NB4 (cell line): ENCODE measurements at regions not wholly inside any gene's neighbourhood (a gene's known extent, or its start where the extent isn't known, plus 50 kb on each side); places are given as distances from the start of the nearest gene placed in this dataset.

Source experiments
- DNase-seq: peaks from one replicate; pipeline ENCODE4 v3.0.0; 2010; ENCODE audit warnings: low read depth
- H3K4me3 ChIP-seq: one replicate; pipeline ENCODE4 v1.5.1; 2011; ENCODE audit warnings: mild to moderate bottlenecking, low read depth, low read length, moderate library complexity
- MYC ChIP-seq: IDR thresholded peaks from 2 replicates; pipeline ENCODE4 v1.6.1; 2011; ENCODE audit warnings: low read depth, low read length
- POLR2A ChIP-seq: IDR thresholded peaks from 2 replicates; pipeline ENCODE4 v1.6.1; 2011; ENCODE audit warnings: mild to moderate bottlenecking; ENCODE audit not compliant: insufficient read length; ENCODE audit errors: extremely low read depth
- TF ChIP-seq, protein P1 (sequence below): IDR thresholded peaks from 2 replicates; pipeline ENCODE4 v1.6.1; 2011; ENCODE audit warnings: low read depth, low read length
- TF ChIP-seq, protein P2 (sequence below): IDR thresholded peaks from one replicate; pipeline ENCODE4 v1.5.1; 2012; ENCODE audit warnings: low read depth, low read length

DNA sequence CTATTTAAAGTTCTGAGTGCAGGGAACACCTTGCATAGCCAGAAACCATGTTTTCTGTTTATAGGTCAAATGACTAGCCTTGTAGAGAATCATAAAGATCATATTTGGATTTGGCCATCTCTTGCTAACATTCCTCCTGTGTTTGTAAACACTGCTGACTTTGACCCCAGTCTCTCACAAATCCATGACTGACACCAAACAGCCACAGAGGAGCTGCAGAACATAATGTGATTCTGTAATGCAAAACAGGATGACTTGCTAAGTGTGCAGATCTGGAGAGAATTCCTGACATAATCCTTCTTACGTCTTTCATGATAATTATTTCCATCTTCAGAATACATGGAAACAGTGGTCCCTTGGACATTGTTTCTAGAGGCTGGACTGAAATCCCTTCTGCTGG lies 211.8 kb downstream of the BMP4 start:
- TF ChIP-seq, protein P1, sequence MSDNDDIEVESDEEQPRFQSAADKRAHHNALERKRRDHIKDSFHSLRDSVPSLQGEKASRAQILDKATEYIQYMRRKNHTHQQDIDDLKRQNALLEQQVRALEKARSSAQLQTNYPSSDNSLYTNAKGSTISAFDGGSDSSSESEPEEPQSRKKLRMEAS = no peak
- TF ChIP-seq, protein P2, sequence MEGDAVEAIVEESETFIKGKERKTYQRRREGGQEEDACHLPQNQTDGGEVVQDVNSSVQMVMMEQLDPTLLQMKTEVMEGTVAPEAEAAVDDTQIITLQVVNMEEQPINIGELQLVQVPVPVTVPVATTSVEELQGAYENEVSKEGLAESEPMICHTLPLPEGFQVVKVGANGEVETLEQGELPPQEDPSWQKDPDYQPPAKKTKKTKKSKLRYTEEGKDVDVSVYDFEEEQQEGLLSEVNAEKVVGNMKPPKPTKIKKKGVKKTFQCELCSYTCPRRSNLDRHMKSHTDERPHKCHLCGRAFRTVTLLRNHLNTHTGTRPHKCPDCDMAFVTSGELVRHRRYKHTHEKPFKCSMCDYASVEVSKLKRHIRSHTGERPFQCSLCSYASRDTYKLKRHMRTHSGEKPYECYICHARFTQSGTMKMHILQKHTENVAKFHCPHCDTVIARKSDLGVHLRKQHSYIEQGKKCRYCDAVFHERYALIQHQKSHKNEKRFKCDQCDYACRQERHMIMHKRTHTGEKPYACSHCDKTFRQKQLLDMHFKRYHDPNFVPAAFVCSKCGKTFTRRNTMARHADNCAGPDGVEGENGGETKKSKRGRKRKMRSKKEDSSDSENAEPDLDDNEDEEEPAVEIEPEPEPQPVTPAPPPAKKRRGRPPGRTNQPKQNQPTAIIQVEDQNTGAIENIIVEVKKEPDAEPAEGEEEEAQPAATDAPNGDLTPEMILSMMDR = no peak
- H3K4me3 ChIP-seq = no peak overlapping the region
- no peak for DNase-seq

DNA sequence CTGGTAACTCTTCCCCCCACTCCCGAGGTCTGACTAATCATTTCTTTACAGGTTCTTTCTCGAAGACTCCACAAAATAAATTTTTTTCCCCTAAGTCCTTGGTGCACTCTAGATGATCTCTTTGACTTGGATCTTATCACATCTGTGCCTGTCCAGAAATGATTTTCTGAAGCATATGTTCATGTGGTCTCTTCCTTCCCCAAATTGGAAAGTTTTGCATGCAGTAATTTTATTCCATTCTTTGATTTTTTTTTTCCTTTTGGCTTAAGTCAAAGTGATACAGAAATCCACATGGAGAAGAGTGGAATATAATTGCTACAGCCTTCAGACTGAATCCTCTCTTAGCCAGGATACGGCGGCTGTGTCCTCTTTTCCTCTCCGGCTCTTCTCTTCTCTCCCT lies 213.3 kb downstream of the BMP4 start:
- TF ChIP-seq, protein P2 = no peak
- TF ChIP-seq MYC (no peak), POLR2A (no peak)
- TF ChIP-seq, protein P1 = no peak
- H3K4me3 ChIP-seq = no peak overlapping the region
- DNase-seq = no peak

DNA sequence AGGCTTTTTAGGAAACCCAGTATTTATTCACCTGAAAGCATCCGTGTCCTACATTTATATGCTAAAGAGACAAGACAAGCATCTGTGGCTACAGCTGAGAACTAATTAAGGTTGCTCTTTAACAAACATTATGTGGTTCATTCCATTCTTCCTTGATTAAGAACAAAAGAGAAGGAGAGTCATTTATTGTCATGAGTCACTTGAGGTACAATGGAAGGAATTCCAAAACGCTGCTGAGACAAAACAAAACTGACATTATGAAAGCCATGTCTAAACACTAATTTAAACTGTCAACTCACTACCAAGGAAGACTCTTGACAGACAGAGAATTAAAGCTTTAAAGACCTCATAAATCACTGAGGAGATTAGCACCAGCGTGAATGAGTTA lies 214.4 kb downstream of the BMP4 start:
- no peak for TF ChIP-seq POLR2A
- TF ChIP-seq, protein P2 = no peak
- no peak for DNase-seq
- H3K4me3 ChIP-seq = no peak overlapping the region

DNA sequence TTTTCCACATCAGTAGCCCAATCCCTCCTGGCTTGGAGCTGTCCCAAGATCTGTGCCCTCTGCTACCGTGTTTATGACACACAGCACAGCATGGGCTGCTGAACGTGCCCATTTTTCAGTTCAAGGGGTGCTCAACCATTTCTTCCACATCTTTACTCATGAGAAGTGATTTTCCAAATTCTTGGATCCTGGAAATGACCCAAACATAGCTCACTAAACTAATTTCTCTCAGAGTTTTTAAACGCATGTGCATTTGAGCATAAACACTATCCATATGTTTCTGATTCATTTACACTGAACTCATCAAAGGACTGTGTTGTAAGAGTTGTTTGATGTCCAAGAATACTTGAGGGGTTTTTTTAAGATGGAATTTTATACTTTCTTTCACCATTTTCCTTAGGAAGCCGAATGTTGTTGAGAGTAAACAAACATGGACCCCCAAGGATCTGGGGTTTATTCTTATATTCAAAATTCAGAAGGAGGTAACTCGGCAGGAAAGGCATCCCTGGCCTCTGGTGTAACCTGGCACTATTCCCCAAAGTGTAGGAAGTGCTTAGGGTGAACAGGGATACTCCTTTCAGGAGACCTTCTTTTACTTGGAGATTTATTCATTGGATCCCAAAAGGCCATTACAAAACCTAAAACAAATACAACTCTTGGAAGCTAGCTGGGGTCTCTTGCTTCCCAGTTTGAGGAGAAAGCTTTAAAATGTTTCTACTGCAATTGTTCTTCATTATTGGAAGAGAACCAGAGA lies 215.0 kb downstream of the BMP4 start:
- H3K4me3 ChIP-seq = no peak overlapping the region
- DNase-seq = no peak
- TF ChIP-seq, protein P2 = no peak
- TF ChIP-seq POLR2A (no peak), MYC (no peak)
- TF ChIP-seq, protein P1 = no peak

DNA sequence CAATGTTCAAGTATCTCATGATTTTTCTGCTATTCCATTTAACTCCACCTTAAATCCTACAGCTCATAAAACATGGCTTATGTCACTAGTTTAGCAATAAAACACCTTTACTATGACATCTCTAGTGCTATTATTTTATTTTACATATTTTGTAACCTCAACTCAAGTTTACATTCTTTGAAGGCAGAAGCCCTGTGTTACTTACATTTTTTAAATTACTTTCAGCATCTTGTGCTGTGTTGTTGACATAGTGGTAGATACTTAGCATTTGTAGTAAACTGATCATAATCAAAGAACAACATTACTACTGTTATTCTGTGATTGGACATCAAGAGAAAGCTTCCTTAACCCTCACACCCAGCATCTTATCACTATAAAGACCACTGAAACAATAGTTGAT lies 216.1 kb downstream of the BMP4 start:
- TF ChIP-seq, protein P1 = no peak
- TF ChIP-seq MYC = no peak
- TF ChIP-seq, protein P2 = no peak
- TF ChIP-seq POLR2A = no peak
- no peak for DNase-seq

DNA sequence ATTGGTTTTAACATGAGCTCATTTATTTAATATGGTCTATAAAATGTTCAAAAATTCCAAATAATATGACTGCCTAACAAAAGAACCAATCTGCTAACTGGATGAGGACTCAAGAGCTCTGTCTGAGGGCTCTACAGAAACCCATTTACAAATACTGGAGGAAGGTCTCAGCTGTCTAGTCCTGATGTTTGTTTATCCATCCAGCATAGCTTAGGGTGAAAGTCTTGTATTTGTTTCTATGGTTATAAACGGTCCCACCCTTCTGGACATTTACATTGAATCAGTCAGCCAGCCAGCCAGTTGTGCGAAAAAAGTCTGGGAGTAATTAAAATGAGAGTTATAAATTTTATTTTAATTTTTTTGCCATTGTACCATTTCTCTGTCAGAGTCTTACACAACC lies 220.7 kb downstream of the BMP4 start:
- TF ChIP-seq POLR2A (no peak), MYC (no peak)
- TF ChIP-seq, protein P1 = no peak
- TF ChIP-seq, protein P2 = no peak
- H3K4me3 ChIP-seq = no peak overlapping the region
- DNase-seq = no peak

More for the DNA sequence above, 216.1 kb downstream of the BMP4 start:
- H3K4me3 ChIP-seq = no peak overlapping the region
